ENCODE measurements at regions not wholly inside any gene's neighbourhood (a gene's known extent, or its start where the extent isn't known, plus 50 kb on each side); places are given as distances from the start of the nearest gene placed in this dataset.

GRCh38 chr4:12933760-12934221 is 550.3 kb downstream of the RAB28 start:
- no peaks in the 10 kb centered on the region for H3K36me3 ChIP-seq (replicated peaks in 1 of 2; ENCODE audit: control extremely low read depth in 1 of 2, control insufficient read depth in 1 of 2, extremely low read depth in 1 of 2, insufficient read depth in 2 of 2, low read length in 1 of 2)
- Mint-ChIP-seq H3K9me3 (ENCODE audit: insufficient read depth) (no peaks in the 10 kb centered on the region), H3K4me1 (no peaks in the 10 kb centered on the region), H3K4me3 (no peak overlapping the region), H3K27me3 (peaks cover 4% of the 10 kb centered on the region), H3K27ac (no peak overlapping the region)
- no peak overlapping the region for H3K4me2 ChIP-seq (replicated peaks; ENCODE audit: low read depth, low read length, poor library complexity, severe bottlenecking)
- ATAC-seq (ENCODE audit: low read depth): no peak
- ChIA-PET CTCF (no interaction called here), POLR2A (no interaction called here)
- H4K20me1 ChIP-seq (ENCODE audit: control insufficient read depth, insufficient read depth, low read length, poor library complexity, severe bottlenecking): no peaks in the 10 kb centered on the region
- no peaks in the 10 kb centered on the region for H3K9me3 ChIP-seq (ENCODE audit: control extremely low read depth in 1 of 3, control insufficient read depth in 2 of 3, insufficient read depth in 1 of 3, low read length in 2 of 3)
- no peaks in the 10 kb centered on the region for H3K27me3 ChIP-seq (replicated peaks in 1 of 4; ENCODE audit: control extremely low read depth in 1 of 4, control insufficient read depth in 3 of 4, insufficient read depth in 4 of 4, low read length in 3 of 4)
- no peaks in the 10 kb centered on the region for H3K4me1 ChIP-seq (ENCODE audit: control insufficient read depth in 2 of 2, insufficient read depth in 2 of 2, low read length in 2 of 2)
- TF ChIP-seq CTCF (IDR thresholded peaks at IDR 0.05) (no peak), EZH2 (IDR thresholded peaks at IDR 0.05; ENCODE audit: borderline replicate concordance, insufficient read depth, low read depth, low read length, poor library complexity, severe bottlenecking) (no peak)
- no peak overlapping the region for H3K4me3 ChIP-seq (ENCODE audit: control extremely low read depth in 1 of 5, extremely low read depth in 1 of 5, insufficient read depth in 1 of 5, low read depth in 2 of 5, low read length in 4 of 5)
- no peak overlapping the region for H3K27ac ChIP-seq (ENCODE audit: low read length in 2 of 2)
- no peak for DNase-seq
- H3K79me2 ChIP-seq (ENCODE audit: control insufficient read depth, insufficient read depth, low read length): no peaks in the 10 kb centered on the region
- H2AFZ ChIP-seq (ENCODE audit: insufficient read depth, low read depth, low read length, poor library complexity, severe bottlenecking): no peak overlapping the region
- intact Hi-C loops (cut with micrococcal nuclease): no loop called here
- no peak overlapping the region for H3K9ac ChIP-seq (ENCODE audit: low read length)

- H3K79me2 ChIP-seq (ENCODE audit: control insufficient read depth, insufficient read depth, low read length): no peaks in the 10 kb centered on the region
- Mint-ChIP-seq H3K9me3 (ENCODE audit: insufficient read depth) (no peaks in the 10 kb centered on the region), H3K4me3 (no peak overlapping the region), H3K4me1 (no peaks in the 10 kb centered on the region), H3K27ac (no peak overlapping the region), H3K27me3 (peaks cover 4% of the 10 kb centered on the region)
- H3K27ac ChIP-seq (ENCODE audit: low read length in 2 of 2): no peak overlapping the region
- no peak for DNase-seq
- peaks cover 0 to 1% (median 0%) of the 10 kb centered on the region in 3 donors for H3K9me3 ChIP-seq (ENCODE audit: control extremely low read depth in 1 of 3, control insufficient read depth in 2 of 3, insufficient read depth in 1 of 3, low read length in 2 of 3)
- no peaks in the 10 kb centered on the region for H3K27me3 ChIP-seq (replicated peaks in 1 of 4; ENCODE audit: control extremely low read depth in 1 of 4, control insufficient read depth in 3 of 4, insufficient read depth in 4 of 4, low read length in 3 of 4)
- no peaks in the 10 kb centered on the region for H3K4me1 ChIP-seq (ENCODE audit: control insufficient read depth in 2 of 2, insufficient read depth in 2 of 2, low read length in 2 of 2)
- WGBS (ENCODE audit: insufficient coverage): 73% methylated on average over 2 of the region's 4 CpGs
- no peak for ATAC-seq (ENCODE audit: low read depth)
- H3K4me2 ChIP-seq (replicated peaks; ENCODE audit: low read depth, low read length, poor library complexity, severe bottlenecking): no peak overlapping the region
- H2AFZ ChIP-seq (ENCODE audit: insufficient read depth, low read depth, low read length, poor library complexity, severe bottlenecking): no peak overlapping the region
- TF ChIP-seq EZH2 (IDR thresholded peaks at IDR 0.05; ENCODE audit: borderline replicate concordance, insufficient read depth, low read depth, low read length, poor library complexity, severe bottlenecking) (no peak), CTCF (IDR thresholded peaks at IDR 0.05) (no peak)
- no peak overlapping the region for H3K4me3 ChIP-seq (ENCODE audit: control extremely low read depth in 1 of 5, extremely low read depth in 1 of 5, insufficient read depth in 1 of 5, low read depth in 2 of 5, low read length in 4 of 5)
- H3K9ac ChIP-seq (ENCODE audit: low read length): no peak overlapping the region
- intact Hi-C loops (cut with micrococcal nuclease): no loop called here
- no peaks in the 10 kb centered on the region for H3K36me3 ChIP-seq (replicated peaks in 1 of 2; ENCODE audit: control extremely low read depth in 1 of 2, control insufficient read depth in 1 of 2, extremely low read depth in 1 of 2, insufficient read depth in 2 of 2, low read length in 1 of 2)
- CTCF ChIA-PET: no interaction called here
- POLR2A ChIA-PET: no interaction called here
- no peaks in the 10 kb centered on the region for H4K20me1 ChIP-seq (ENCODE audit: control insufficient read depth, insufficient read depth, low read length, poor library complexity, severe bottlenecking)
Observed at GRCh38 chr4:12932203-12932788, 551.8 kb downstream of the RAB28 start.

Measured in B cell (primary cell).